GM12872 (cell line): ENCODE measurements at regions not wholly inside any gene's neighbourhood (a gene's known extent, or its start where the extent isn't known, plus 50 kb on each side); places are given as distances from the start of the nearest gene placed in this dataset.

ENCODE experiments used
- TF ChIP-seq, protein P1 (sequence below): IDR thresholded peaks from 3 replicates; pipeline ENCODE4 v1.5.1; 2011; ENCODE audit warnings: low read depth, mild to moderate bottlenecking, low read length, moderate library complexity; ENCODE audit not compliant: insufficient read depth

DNA sequence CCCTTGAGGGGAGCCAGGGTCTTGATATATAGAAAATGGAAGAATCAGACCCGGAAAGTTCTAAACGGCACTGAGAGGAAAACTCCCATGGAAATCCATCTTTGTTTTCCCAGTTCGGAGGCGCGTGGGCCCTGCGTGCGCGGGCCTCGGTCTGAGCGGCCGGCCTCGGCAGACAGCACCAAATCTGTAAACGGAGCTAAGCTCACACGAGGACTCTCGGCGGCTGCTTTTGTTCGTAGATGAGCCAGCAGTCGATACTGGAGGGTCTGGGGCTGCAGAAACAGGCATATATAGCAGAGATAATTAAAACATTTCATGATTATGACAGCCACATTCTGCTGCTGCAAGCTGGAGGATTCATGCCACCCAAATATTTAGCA lies 68.5 kb upstream of the PPARA start:
- TF ChIP-seq, protein P1, sequence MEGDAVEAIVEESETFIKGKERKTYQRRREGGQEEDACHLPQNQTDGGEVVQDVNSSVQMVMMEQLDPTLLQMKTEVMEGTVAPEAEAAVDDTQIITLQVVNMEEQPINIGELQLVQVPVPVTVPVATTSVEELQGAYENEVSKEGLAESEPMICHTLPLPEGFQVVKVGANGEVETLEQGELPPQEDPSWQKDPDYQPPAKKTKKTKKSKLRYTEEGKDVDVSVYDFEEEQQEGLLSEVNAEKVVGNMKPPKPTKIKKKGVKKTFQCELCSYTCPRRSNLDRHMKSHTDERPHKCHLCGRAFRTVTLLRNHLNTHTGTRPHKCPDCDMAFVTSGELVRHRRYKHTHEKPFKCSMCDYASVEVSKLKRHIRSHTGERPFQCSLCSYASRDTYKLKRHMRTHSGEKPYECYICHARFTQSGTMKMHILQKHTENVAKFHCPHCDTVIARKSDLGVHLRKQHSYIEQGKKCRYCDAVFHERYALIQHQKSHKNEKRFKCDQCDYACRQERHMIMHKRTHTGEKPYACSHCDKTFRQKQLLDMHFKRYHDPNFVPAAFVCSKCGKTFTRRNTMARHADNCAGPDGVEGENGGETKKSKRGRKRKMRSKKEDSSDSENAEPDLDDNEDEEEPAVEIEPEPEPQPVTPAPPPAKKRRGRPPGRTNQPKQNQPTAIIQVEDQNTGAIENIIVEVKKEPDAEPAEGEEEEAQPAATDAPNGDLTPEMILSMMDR, result no peak

DNA sequence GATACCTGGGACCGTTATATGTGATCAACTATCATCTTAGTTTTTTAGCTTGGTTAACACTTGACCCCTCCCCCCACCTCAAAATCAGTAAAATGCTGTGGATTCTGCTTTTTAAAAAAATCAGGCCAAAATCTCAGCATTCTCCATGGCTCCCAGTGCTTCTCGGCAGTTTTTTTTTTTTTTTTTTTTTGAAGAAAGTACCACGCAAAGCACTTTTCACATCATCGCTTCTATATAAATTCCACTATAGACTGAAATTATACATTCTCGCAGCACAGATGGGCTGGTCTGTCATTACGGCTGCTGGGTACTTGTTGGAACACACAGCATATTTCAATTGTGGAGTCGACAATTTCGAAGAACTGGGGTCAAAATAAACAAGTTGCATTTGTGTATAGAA lies 67.7 kb upstream of the PPARA start:
- TF ChIP-seq, protein P1, result no peak

DNA sequence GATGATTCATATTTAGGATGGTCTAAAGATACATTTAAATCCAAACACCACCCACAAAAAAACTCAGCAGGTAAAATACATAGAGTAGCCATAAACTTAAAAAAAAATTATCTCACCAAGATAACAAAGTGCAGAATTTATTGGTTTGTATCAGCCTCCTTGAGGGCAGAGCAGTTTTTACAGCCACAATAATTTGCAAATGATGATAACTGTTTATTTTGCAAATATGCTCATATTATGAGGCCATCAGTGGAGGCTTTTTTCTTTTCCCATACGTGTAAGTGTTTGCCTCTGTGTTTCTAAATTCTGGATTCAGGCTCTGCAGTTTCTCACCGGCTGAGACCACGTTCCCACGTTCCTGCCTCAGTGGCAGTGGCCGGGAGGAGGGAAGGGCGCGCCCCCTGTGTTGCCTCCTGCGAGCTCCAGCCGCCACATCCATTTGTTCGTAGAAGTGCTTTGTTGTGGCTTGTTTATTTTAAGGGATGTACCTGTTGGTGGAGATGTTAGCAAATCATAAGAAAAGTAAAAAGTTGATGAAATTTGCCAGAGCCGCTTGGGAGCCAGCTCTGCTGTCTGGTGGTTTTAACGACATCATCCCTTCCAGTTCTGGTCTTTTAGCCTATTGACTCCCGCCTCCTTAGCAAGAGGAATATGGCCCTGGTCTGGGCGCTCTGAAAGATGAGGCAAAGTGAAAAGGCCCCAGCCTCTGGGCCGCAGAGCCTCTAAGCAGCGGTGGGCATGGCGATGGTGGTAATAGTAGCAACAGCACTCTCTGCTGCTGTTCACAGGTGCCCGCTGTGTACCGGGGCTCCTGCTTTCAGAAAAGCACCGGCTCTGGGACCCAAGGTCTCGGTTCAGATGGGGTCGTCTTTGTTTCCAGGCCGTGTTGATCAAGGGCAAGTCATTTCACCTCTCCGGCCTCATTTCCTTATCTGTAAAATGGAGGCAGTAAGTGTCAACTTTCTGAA lies 66.7 kb upstream of the PPARA start:
- TF ChIP-seq, protein P1, result no peak

DNA sequence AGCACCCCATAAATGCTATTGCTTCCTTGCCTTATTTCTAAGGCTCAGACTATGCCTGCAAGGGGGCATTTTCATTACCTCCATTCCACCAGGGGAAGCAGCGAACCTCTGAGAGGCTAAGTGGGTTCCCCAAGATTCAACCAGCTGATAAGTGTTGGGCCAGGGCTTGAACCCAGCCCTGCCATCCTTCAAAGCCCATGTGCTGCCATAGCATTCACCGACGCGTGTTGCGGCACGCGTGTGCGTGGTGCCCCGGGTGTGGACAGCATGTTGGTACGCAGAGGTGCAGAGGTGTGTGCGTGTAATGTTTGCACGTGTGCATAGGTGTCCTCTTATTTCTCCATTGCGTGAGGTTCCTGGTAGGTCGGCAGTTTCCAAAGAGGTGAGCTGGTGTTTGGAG lies 66.0 kb upstream of the PPARA start:
- TF ChIP-seq, protein P1, result no peak

DNA sequence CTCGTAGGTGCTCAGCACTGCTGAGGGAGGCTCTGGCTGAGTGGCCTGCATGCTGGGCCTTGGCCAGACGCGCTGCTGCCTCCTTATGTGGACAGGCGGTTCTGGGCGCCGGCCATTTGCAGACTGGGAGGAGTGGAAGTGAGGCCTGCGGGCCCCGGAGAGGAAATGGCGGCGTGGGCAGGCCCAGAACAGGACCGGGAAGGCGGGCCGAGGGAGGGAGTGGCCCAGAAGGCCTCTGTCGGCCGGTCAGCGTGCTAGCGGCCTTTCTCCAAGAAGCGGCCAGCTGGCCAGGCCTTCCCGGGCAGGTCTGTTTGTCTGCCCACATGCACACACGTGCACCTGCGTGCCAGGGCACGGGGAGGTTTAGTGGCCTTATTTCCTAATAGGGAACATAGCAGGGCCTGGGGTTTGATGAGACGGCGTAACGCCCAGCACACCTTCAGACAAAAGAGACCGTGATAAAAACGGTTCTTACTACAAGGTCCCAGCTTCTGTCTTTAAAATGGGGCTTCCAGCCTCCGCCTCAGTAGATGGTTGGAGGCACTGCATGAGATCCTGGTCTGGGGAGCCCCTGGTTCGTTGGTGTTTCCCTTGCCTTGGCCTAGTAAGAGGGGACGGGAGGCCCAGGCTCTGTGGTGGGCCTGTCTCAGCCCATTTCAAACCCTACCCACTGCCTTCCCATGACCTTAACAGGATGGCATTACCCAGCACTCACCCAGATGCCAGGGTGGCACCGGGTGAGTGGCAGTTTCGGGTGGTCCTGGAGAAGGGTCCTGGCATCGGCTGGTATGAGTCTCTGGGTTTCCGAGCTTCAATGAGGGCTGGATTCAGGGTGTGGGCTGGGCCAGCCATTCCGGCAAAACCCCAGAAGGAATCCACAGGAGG lies 65.1 kb upstream of the PPARA start:
- TF ChIP-seq, protein P1, result no peak

DNA sequence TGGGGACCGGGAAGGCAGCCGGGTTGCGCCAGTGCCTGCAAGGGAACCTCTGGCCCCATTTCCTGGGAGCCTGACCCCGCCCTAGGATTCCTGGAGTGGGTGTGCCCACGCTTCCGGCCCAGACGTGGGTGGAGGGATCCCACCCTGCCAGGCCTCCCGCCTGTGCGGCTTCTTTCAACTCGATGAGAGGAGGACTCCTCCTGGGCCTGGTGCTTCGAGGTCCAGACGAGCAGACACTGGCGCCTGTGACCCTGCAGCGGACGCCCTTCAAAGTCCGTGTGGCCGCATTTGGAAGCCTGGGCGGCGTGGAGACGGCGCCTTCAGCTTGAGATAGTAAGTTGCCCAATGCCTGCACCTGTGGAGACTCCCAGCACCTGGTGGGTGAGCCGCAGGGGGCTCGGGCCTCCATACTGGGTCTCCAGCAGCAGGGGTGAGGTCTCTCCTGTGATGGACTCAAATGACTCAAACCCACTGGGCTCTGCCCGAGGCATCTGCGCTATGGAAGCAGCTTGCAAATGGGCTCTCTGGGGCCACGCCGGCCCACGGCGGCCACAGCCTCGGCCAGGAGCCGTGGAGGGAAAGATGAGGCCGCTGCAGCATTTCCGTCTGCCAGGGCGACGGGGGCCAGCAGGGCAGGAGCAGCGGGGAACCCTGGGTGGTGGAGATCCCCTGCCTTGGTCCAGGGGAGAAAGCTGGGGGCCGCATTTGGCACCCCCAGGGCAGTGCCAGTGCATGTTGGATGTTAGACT lies 64.3 kb upstream of the PPARA start:
- TF ChIP-seq, protein P1, result no peak
